ENCODE measurements at regions not wholly inside any gene's neighbourhood (a gene's known extent, or its start where the extent isn't known, plus 50 kb on each side); places are given as distances from the start of the nearest gene placed in this dataset.

DNA sequence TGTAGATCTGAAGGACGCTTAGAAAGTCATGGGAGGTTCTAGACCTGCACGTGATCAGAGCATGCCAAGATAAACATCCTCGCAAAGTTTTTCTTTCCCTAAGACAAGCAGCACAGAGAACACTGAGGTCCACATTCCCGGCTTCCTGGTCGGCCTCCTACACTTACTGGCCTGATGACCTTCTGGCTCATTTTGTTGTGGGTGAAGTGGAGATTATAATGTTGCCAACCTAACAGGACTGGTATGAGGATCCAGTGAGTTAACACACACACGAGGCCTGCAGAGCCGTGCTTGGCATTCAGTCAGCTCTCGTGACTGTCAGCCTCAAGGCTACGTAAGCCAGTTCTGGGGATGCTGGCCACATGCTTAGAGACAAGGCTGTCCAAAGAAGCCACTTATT lies 186.0 kb downstream of the TENT4A start:
- TF ChIP-seq, protein P1, sequence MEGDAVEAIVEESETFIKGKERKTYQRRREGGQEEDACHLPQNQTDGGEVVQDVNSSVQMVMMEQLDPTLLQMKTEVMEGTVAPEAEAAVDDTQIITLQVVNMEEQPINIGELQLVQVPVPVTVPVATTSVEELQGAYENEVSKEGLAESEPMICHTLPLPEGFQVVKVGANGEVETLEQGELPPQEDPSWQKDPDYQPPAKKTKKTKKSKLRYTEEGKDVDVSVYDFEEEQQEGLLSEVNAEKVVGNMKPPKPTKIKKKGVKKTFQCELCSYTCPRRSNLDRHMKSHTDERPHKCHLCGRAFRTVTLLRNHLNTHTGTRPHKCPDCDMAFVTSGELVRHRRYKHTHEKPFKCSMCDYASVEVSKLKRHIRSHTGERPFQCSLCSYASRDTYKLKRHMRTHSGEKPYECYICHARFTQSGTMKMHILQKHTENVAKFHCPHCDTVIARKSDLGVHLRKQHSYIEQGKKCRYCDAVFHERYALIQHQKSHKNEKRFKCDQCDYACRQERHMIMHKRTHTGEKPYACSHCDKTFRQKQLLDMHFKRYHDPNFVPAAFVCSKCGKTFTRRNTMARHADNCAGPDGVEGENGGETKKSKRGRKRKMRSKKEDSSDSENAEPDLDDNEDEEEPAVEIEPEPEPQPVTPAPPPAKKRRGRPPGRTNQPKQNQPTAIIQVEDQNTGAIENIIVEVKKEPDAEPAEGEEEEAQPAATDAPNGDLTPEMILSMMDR (IDR thresholded peaks at IDR 0.05; ENCODE audit: extremely low read depth, insufficient read depth, missing control alignments): no peak
- no peak for DNase-seq (ENCODE audit: low spot score)
- in situ Hi-C loops (cut with MboI; ENCODE audit: low pct_unique_long_range_greater_than_20kb, low sequenced_read_pairs, unreplicated experiment): no loop called here

DNA sequence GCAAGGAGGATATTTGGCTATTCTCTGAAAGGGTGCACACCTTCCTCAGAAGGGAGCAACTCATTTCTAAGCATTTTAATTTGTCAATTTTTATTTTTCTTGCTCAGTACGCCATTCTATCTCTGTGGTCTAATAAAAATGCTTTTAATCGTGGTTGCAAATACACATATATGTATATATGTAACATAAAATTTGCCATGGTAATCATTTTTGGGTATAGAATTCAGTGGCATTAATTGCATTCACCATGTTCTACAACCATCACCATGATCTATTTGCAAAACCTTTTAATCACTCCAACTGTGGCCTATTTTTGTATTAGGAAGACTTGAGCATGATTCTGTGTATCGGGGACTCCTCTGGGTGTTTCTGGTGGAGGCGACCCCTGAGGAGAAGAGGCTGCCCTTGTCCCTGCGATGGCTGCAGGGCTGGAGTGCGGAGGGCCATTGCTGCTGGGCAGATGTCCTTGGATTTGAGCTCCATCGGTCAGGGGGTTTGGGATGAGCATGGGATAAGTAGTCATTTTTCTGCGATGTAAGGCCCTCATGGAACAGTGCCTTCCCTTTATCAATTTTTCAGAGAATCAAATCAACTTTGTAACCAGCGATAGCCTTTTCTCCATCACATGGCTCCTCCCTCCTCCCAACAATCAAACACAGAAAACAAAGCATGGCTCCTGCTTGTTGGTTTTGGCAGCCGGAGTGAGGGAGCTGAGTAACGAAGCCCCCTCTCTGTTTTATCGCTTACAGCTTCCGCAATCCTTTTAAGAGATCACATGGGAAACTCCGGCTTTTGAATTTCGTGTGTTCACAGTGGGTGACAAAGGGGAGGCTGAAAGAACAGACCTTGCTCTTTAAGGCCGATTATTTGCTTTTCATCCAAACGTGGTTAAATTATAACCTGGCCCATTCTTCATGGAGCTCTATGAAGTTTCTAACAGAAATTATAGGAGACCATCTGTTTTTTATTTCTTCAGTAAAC lies 187.3 kb downstream of the TENT4A start:
- TF ChIP-seq, protein P1 (IDR thresholded peaks at IDR 0.05; ENCODE audit: extremely low read depth, insufficient read depth, missing control alignments): no peak
- DNase-seq (ENCODE audit: low spot score): no peak
- in situ Hi-C loops (cut with MboI; ENCODE audit: low pct_unique_long_range_greater_than_20kb, low sequenced_read_pairs, unreplicated experiment): no loop called here

DNA sequence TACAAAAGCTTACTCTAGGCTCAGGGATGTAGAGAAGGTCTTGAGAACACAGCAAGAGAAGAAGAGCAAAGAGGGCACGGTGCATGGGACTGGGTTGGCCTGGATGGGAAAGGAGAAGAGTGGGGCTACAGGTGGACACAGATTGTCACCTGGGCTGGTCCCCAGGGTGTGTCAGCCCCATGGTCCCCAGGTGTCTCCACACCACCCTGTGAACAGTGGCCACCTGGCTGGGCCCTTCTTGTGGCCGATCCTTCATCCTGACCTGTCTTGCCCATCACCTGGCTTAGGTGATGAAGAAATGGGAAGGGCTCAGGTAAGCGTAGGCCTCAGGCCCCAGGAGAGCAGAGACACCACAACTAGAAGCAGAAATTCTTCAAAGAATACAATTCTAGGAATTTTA lies 188.9 kb downstream of the TENT4A start:
- TF ChIP-seq, protein P1 (IDR thresholded peaks at IDR 0.05; ENCODE audit: extremely low read depth, insufficient read depth, missing control alignments): no peak
- in situ Hi-C loops (cut with MboI; ENCODE audit: low pct_unique_long_range_greater_than_20kb, low sequenced_read_pairs, unreplicated experiment): no loop called here
- no peak for DNase-seq (ENCODE audit: low spot score)

DNA sequence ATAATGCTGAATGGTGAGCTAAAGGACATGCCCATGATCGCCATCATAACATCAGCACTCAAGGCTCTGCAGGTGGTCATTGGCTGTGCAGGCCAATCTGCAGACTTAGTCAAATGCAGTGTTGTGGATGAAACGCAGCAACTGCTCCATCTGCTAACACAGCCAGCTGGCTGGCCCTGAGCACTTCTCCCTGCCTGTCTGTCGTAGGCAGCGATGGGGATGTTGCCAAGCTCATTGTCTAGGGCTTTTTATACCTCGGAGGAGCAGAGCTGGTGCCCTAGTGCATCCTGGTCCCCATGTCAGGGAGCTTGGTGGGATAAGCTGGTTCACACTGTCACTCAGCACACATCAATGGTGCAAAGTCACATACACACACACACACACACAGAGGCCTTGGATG lies 189.4 kb downstream of the TENT4A start:
- DNase-seq (ENCODE audit: low spot score): no peak

DNA sequence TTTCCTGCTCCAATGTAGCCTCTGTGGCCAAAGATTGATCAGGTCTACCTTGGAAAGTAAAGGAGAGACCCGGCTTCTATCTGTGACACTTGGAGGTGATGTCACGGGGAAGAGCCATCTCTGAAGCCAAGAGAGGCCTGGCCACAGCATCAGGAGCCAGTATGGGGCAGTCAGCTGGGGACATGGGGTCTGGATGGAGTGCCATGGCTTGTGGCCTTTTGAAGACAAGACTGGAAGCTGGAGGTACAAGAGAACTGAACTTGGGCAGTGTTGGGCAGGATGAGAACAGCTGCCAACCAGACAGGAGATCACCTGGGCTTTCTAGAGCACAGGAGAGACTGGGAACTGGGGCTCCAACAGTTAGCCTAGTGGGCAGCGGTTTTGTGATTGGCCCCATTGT lies 190.7 kb downstream of the TENT4A start:
- in situ Hi-C loops (cut with MboI; ENCODE audit: low pct_unique_long_range_greater_than_20kb, low sequenced_read_pairs, unreplicated experiment): no loop called here
- DNase-seq (ENCODE audit: low spot score): no peak
- TF ChIP-seq, protein P1 (IDR thresholded peaks at IDR 0.05; ENCODE audit: extremely low read depth, insufficient read depth, missing control alignments): no peak

More for the DNA sequence above, 189.4 kb downstream of the TENT4A start:
- TF ChIP-seq, protein P1 (IDR thresholded peaks at IDR 0.05; ENCODE audit: extremely low read depth, insufficient read depth, missing control alignments): no peak
- in situ Hi-C loops (cut with MboI; ENCODE audit: low pct_unique_long_range_greater_than_20kb, low sequenced_read_pairs, unreplicated experiment): no loop called here

DNA sequence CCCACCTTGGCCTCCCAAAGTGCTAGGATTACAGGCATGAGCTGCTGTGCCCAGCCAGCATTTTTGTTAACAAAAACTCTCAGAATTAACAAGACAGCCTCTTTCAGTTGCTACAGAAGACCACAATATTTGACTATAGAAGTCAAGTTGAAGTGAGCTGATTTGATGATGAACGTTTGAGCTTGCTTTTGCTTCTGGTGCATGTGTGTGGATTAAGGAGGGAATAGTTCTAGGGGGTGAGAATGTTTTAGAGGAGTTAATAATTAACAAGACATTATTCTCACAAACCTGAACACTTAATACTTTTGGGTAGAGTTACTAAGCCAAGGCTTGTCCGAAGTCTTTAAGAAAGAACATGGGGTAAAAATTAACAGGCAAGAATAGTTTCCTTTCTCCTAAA lies 191.6 kb downstream of the TENT4A start:
- TF ChIP-seq, protein P1 (IDR thresholded peaks at IDR 0.05; ENCODE audit: extremely low read depth, insufficient read depth, missing control alignments): no peak
- DNase-seq (ENCODE audit: low spot score): no peak
- in situ Hi-C loops (cut with MboI; ENCODE audit: low pct_unique_long_range_greater_than_20kb, low sequenced_read_pairs, unreplicated experiment): no loop called here

Data from GM13977 (cell line).